HepG2 (cell line): ENCODE measurements at regions not wholly inside any gene's neighbourhood (a gene's known extent, or its start where the extent isn't known, plus 50 kb on each side); places are given as distances from the start of the nearest gene placed in this dataset.

Experiments
- CREB3 ChIP-seq: sonication (generic); formaldehyde crosslinking; IDR thresholded peaks from 2 replicates; pipeline ENCODE4 v1.5.0; 2020; ENCODE audit warnings: missing genetic modification reagents
- MEIS1 ChIP-seq: sonication (generic); formaldehyde crosslinking; IDR thresholded peaks from 2 replicates; pipeline ENCODE4 v1.9.0; 2021; ENCODE audit warnings: mild to moderate bottlenecking, missing genetic modification reagents, moderate library complexity, borderline replicate concordance
- POLR2A ChIP-seq, 2 experiments: IDR thresholded peaks; 2 replicates each; pipeline ENCODE4 v1.6.1; 2011; ENCODE audit warnings: low read depth in 2 of 2, low read length in 2 of 2, mild to moderate bottlenecking in 1 of 2, moderate library complexity in 1 of 2; ENCODE audit not compliant: insufficient read depth in 1 of 2
- POLR2AphosphoS5 ChIP-seq: IDR thresholded peaks from 2 replicates; pipeline ENCODE4 v1.6.1; 2012; ENCODE audit warnings: low read depth, low read length
- STAT5B ChIP-seq: sonication (generic); formaldehyde crosslinking; IDR thresholded peaks from 2 replicates; pipeline ENCODE4 v1.4.0; 2020; ENCODE audit warnings: missing genetic modification reagents
- ZBTB10 ChIP-seq: sonication (generic); formaldehyde crosslinking; IDR thresholded peaks from 2 replicates; pipeline ENCODE4 v1.4.0; 2020; ENCODE audit warnings: missing genetic modification reagents, borderline replicate concordance
- ZBTB42 ChIP-seq: sonication (generic); formaldehyde crosslinking; IDR thresholded peaks from 2 replicates; pipeline ENCODE4 v1.5.0; 2020; ENCODE audit warnings: mild to moderate bottlenecking, missing genetic modification reagents
- ZFX ChIP-seq: sonication (generic); formaldehyde crosslinking; IDR thresholded peaks from 2 replicates; pipeline ENCODE4 v1.4.0; 2020; ENCODE audit warnings: mild to moderate bottlenecking, low read depth, missing genetic modification reagents, moderate library complexity
- ZNF354B ChIP-seq: sonication (generic); formaldehyde crosslinking; IDR thresholded peaks from 2 replicates; pipeline ENCODE4 v1.8.0; 2022; ENCODE audit warnings: mild to moderate bottlenecking, missing genetic modification reagents
- ZNF407 ChIP-seq: sonication (generic); formaldehyde crosslinking; IDR thresholded peaks from one replicate; pipeline ENCODE4 v1.5.1; 2020; ENCODE audit warnings: mild to moderate bottlenecking, missing genetic modification reagents; ENCODE audit errors: not compliant biosample characterization
- ZNF431 ChIP-seq: sonication (generic); formaldehyde crosslinking; IDR thresholded peaks from 2 replicates; pipeline ENCODE4 v1.9.0; 2022; ENCODE audit warnings: missing genetic modification reagents, low read depth, mild to moderate bottlenecking, borderline replicate concordance
- TF ChIP-seq, protein P1 (sequence below): sonication (generic); formaldehyde crosslinking; IDR thresholded peaks from 2 replicates; pipeline ENCODE4 v1.4.0; 2020; ENCODE audit warnings: missing genetic modification reagents, mild to moderate bottlenecking, borderline replicate concordance
- TF ChIP-seq, protein P2 (sequence below): sonication (generic); formaldehyde crosslinking; IDR thresholded peaks from 2 replicates; pipeline ENCODE4 v1.5.0; 2020; ENCODE audit warnings: missing genetic modification reagents, mild to moderate bottlenecking, borderline replicate concordance

DNA sequence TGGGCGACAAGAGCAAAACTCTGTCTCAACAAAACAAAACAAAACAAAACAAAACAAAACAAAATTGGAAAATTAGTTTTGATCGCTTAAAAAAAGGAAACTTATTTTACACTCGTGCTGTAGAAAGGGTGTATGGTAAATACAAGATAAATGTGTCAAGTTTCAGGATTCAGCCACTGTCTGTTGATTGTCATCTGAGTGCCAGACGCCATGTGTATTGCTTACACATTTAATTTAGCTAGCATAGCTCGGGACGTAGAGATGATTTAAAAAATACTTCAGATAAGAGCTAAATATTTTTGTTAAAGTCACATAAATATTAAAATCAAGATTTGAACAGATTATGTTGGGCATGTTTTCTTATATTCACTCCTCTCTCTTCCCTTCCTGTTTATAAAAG, 568.1 kb upstream of the ZNF804A start:
- no peak for TF ChIP-seq MEIS1 (CRISPR knock-in tag)
- no peak for TF ChIP-seq ZNF407 (CRISPR knock-in tag)
- TF ChIP-seq ZBTB10 (CRISPR knock-in tag), result no peak
- no peak for TF ChIP-seq POLR2AphosphoS5
- TF ChIP-seq, protein P1, sequence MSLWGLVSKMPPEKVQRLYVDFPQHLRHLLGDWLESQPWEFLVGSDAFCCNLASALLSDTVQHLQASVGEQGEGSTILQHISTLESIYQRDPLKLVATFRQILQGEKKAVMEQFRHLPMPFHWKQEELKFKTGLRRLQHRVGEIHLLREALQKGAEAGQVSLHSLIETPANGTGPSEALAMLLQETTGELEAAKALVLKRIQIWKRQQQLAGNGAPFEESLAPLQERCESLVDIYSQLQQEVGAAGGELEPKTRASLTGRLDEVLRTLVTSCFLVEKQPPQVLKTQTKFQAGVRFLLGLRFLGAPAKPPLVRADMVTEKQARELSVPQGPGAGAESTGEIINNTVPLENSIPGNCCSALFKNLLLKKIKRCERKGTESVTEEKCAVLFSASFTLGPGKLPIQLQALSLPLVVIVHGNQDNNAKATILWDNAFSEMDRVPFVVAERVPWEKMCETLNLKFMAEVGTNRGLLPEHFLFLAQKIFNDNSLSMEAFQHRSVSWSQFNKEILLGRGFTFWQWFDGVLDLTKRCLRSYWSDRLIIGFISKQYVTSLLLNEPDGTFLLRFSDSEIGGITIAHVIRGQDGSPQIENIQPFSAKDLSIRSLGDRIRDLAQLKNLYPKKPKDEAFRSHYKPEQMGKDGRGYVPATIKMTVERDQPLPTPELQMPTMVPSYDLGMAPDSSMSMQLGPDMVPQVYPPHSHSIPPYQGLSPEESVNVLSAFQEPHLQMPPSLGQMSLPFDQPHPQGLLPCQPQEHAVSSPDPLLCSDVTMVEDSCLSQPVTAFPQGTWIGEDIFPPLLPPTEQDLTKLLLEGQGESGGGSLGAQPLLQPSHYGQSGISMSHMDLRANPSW (CRISPR knock-in tag), result no peak
- no peak for TF ChIP-seq CREB3 (CRISPR knock-in tag)
- TF ChIP-seq ZNF354B (CRISPR knock-in tag), result no peak
- no peak for TF ChIP-seq ZBTB42
- TF ChIP-seq STAT5B (CRISPR knock-in tag), result no peak
- TF ChIP-seq ZNF431 (CRISPR knock-in tag), result no peak
- TF ChIP-seq ZFX, result no peak
- TF ChIP-seq, protein P2, sequence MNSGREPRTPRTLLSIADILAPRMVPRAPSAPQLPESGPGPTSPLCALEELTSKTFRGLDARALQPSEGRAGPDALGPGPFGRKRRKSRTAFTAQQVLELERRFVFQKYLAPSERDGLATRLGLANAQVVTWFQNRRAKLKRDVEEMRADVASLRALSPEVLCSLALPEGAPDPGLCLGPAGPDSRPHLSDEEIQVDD, result no peak
- TF ChIP-seq POLR2A (IDR thresholded peaks at IDR 0.05; ENCODE audit: insufficient read depth in 1 of 2, low read depth in 2 of 2, low read length in 2 of 2), result no peak
